SK-N-SH (cell line): ENCODE measurements at regions not wholly inside any gene's neighbourhood (a gene's known extent, or its start where the extent isn't known, plus 50 kb on each side); places are given as distances from the start of the nearest gene placed in this dataset.
A peak's percentile ranks its signal among the peaks of the same experiment; 100 is the strongest.
"Not testable (repeated sequence)": the region's sequence is repeated elsewhere in the genome, so short reads cannot be mapped to it uniquely, and the experiment has no call there.

Experiments used
- CTCF ChIA-PET: fragments of 300-600, 350-600 bp; formaldehyde crosslinking; extraction: SDS; loops from one replicate; lab custom pipeline; 2021; lab: Yijun Ruan, JAX
- POLR2A ChIA-PET: fragments of 350-600 bp; sonication (Branson Sonifier 250); formaldehyde crosslinking; extraction: SDS; loops from one replicate; lab custom pipeline; 2020; ENCODE audit warnings: antibody characterized with exemption, inconsistent platforms; lab: Yijun Ruan, JAX
- DNase-seq: peaks from one replicate; pipeline ENCODE4 v3.0.0; 2012
- H2AFZ ChIP-seq: fragments of 200-600 bp; sonication (generic); 2 replicates; pipeline ENCODE4 v1.8.1; 2016; ENCODE audit warnings: antibody characterized with exemption, mild to moderate bottlenecking, low read depth
- H3F3A ChIP-seq: fragments of 200-600 bp; sonication (generic); replicated peaks from 2 replicates; pipeline ENCODE3; 2016; ENCODE audit warnings: antibody characterized with exemption, mild to moderate bottlenecking; ENCODE audit not compliant: insufficient read depth
- H3K27ac ChIP-seq, 2 experiments: fragments of 200-500 bp in 1 of 2; fragments of 200-600 bp in 1 of 2; sonication (Bioruptor generic) in 1 of 2; sonication (generic), shearing (Covaris generic) in 1 of 2; 2 replicates each; pipeline versions ENCODE4 v1.5.1 to v1.6.1; 2014 to 2016; ENCODE audit warnings: low read depth in 2 of 2, inconsistent platforms in 1 of 2, low read length in 1 of 2, mild to moderate bottlenecking in 1 of 2, mixed read lengths in 1 of 2
- H3K27me3 ChIP-seq: fragments of 200-600 bp; sonication (generic), shearing (Covaris generic); 2 replicates; pipeline ENCODE4 v1.6.1; 2016; ENCODE audit warnings: mixed run types; ENCODE audit not compliant: insufficient read depth
- H3K36me3 ChIP-seq, 2 experiments: fragments of 200-500 bp in 1 of 2; fragments of 200-600 bp in 1 of 2; sonication (Bioruptor generic) in 1 of 2; sonication (generic) in 1 of 2; replicated peaks in 1 of 2; 2 replicates each; pipeline versions ENCODE3 to v1.5.1; 2014 to 2016; ENCODE audit warnings: low read length in 1 of 2, mild to moderate bottlenecking in 1 of 2; ENCODE audit not compliant: insufficient read depth in 2 of 2, control insufficient read depth in 1 of 2
- H3K4me1 ChIP-seq, 2 experiments: fragments of 200-500 bp in 1 of 2; fragments of 200-600 bp in 1 of 2; sonication (Bioruptor generic) in 1 of 2; sonication (generic), shearing (Covaris generic) in 1 of 2; 2 replicates each; pipeline versions ENCODE4 v1.5.1 to v1.6.1; 2014 to 2016; ENCODE audit warnings: low read depth in 1 of 2, low read length in 1 of 2, mixed run types in 1 of 2; ENCODE audit not compliant: insufficient read depth in 2 of 2, control insufficient read depth in 1 of 2
- H3K4me2 ChIP-seq: fragments of 200-600 bp; sonication (generic), shearing (Covaris generic); 2 replicates; pipeline ENCODE4 v1.6.1; 2017; ENCODE audit warnings: mixed run types
- H3K4me3 ChIP-seq, 2 experiments: fragments of 200-500 bp in 1 of 2; fragments of 200-600 bp in 1 of 2; sonication (Bioruptor generic) in 1 of 2; sonication (generic), shearing (Covaris generic) in 1 of 2; 2 replicates each; pipeline versions ENCODE4 v1.5.1 to v1.8.1; 2014 to 2016; ENCODE audit warnings: low read depth in 2 of 2, inconsistent platforms in 1 of 2, low read length in 1 of 2, mild to moderate bottlenecking in 1 of 2, mixed read lengths in 1 of 2, moderate library complexity in 1 of 2
- H3K79me2 ChIP-seq: fragments of 200-600 bp; sonication (generic); 2 replicates; pipeline ENCODE4 v1.8.1; 2017; ENCODE audit warnings: mild to moderate bottlenecking; ENCODE audit not compliant: insufficient read depth
- H3K9ac ChIP-seq: fragments of 200-600 bp; sonication (generic); 2 replicates; pipeline ENCODE4 v1.6.1; 2017; ENCODE audit warnings: mixed run types
- H3K9me2 ChIP-seq: fragments of 200-600 bp; sonication (generic); 2 replicates; pipeline ENCODE4 v1.6.1; 2017; ENCODE audit warnings: mixed run types
- H3K9me3 ChIP-seq: fragments of 200-600 bp; sonication (generic); 2 replicates; pipeline ENCODE4 v1.6.1; 2017; ENCODE audit warnings: mixed run types, mild to moderate bottlenecking, moderate library complexity
- H4K20me1 ChIP-seq: fragments of 200-600 bp; sonication (generic); 2 replicates; pipeline ENCODE4 v1.6.1; 2017; ENCODE audit warnings: mild to moderate bottlenecking, mixed run types; ENCODE audit not compliant: insufficient read depth
- GATA2 ChIP-seq: sonication (generic); formaldehyde crosslinking; IDR thresholded peaks from 2 replicates; pipeline ENCODE4 v1.5.0; 2020; ENCODE audit warnings: mild to moderate bottlenecking, missing genetic modification reagents
- MXI1 ChIP-seq: IDR thresholded peaks from 2 replicates; pipeline ENCODE4 v1.6.1; 2012; ENCODE audit warnings: mild to moderate bottlenecking, low read depth, low read length, improper control_type of control experiment
- RAD21 ChIP-seq: IDR thresholded peaks from 2 replicates; pipeline ENCODE4 v1.6.1; 2012; ENCODE audit warnings: mild to moderate bottlenecking, low read length
- RFX5 ChIP-seq: IDR thresholded peaks from 2 replicates; pipeline ENCODE4 v1.6.1; 2012; ENCODE audit warnings: mild to moderate bottlenecking, improper control_type of control experiment, low read length
- TCF12 ChIP-seq: IDR thresholded peaks from 2 replicates; pipeline ENCODE4 v1.4.0; 2012
- WGBS: methylation state at CpG from one replicate; pipeline ENCODE4 v1.1.6; 2017; ENCODE audit warnings: low lambda C conversion rate; 5-methylcytosine and 5-hydroxymethylcytosine counted together
- TF ChIP-seq, protein P1 (sequence below): fragments of 200-600 bp; sonication (generic); IDR thresholded peaks from 2 replicates; pipeline ENCODE4 v1.6.1; 2017; ENCODE audit warnings: antibody characterized with exemption, mild to moderate bottlenecking, moderate library complexity
- TF ChIP-seq, protein P2 (sequence below): IDR thresholded peaks from 2 replicates; pipeline ENCODE4 v1.4.0; 2012; ENCODE audit warnings: low read depth
- TF ChIP-seq, protein P3 (sequence below): IDR thresholded peaks from 2 replicates; pipeline ENCODE4 v1.6.1; 2012; ENCODE audit warnings: mild to moderate bottlenecking, low read depth, low read length, moderate library complexity
- TF ChIP-seq, protein P4 (sequence below): IDR thresholded peaks from 2 replicates; pipeline ENCODE4 v1.4.0; 2012; ENCODE audit warnings: low read depth, borderline replicate concordance

DNA sequence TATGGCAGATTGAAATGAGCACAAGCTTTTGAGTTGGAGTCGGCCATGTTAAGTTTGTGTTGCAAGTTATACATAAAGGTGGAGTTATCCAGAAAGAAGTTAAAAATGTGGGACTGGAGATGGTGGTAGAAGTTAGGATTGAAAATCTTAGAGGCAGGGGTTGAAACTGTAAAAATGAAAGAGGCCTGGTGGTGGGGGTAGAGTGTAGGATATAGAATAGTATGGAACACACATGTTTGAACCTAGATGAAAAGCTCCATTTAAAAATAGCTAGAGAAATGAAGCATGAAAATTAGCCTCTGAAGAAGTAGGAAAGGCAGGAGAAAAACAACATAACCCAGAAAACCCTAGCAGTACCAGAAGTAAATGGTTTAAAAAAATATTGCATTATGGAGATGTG, 131.8 kb upstream of the ENPEP start:
- Histone ChIP-seq H3K4me3 (no peak overlapping the region), H3K79me2 (no peaks in the 10 kb centered on the region), H3K4me2 (no peak overlapping the region), H3K9me3 (no peaks in the 10 kb centered on the region), H3K4me1 (no peaks in the 10 kb centered on the region; a peak in 1 of 4 replicates), H3K9me2 (no peaks in the 10 kb centered on the region), H3F3A (no peaks in the 10 kb centered on the region), H3K27me3 (0 out of 2 replicates have a peak, but pooled peaks cover under 1% of the 10 kb centered on the region), H3K9ac (no peak overlapping the region), H4K20me1 (no peaks in the 10 kb centered on the region), H3K36me3 (no peaks in the 10 kb centered on the region), H2AFZ (no peak overlapping the region), H3K27ac (no peak overlapping the region)
- POLR2A ChIA-PET = no interaction called here
- DNase-seq = peak; percentile 4
- TF ChIP-seq, protein P1, sequence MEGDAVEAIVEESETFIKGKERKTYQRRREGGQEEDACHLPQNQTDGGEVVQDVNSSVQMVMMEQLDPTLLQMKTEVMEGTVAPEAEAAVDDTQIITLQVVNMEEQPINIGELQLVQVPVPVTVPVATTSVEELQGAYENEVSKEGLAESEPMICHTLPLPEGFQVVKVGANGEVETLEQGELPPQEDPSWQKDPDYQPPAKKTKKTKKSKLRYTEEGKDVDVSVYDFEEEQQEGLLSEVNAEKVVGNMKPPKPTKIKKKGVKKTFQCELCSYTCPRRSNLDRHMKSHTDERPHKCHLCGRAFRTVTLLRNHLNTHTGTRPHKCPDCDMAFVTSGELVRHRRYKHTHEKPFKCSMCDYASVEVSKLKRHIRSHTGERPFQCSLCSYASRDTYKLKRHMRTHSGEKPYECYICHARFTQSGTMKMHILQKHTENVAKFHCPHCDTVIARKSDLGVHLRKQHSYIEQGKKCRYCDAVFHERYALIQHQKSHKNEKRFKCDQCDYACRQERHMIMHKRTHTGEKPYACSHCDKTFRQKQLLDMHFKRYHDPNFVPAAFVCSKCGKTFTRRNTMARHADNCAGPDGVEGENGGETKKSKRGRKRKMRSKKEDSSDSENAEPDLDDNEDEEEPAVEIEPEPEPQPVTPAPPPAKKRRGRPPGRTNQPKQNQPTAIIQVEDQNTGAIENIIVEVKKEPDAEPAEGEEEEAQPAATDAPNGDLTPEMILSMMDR = peak; percentile 41
- TF ChIP-seq TCF12 = no peak
- peak; percentile 55 for TF ChIP-seq RAD21
- TF ChIP-seq, protein P2, sequence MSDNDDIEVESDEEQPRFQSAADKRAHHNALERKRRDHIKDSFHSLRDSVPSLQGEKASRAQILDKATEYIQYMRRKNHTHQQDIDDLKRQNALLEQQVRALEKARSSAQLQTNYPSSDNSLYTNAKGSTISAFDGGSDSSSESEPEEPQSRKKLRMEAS = no peak
- no peak for TF ChIP-seq GATA2
- no peak for TF ChIP-seq RFX5
- WGBS = 36% methylated on average over 1 of the region's 1 CpG
- CTCF ChIA-PET = interaction anchor here (0.7 to 2.6 kb wide), 10 partner anchors 9 to 338 kb away, joined by 3 to 11 read pairs (median 4); no protein-coding TSS in a partner anchor

DNA sequence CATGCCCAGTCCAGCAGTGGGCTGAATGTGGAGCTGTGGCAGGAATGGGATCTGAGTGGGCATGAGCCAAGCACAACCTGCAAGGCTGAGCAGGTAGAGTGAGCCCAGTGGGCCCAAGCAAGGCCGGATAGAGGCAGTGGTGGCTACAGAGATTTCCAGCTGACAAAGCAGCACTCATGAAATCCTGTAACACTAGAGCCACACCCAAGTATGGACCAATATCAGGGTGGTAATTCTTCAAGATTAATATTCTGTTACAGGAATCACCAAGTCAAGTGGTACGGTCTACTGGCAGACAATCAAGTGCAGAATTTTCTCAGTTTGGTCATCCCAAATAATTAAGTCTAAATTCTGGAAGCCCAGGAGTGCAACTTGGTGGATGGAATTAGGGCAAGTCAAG, 132.4 kb upstream of the ENPEP start:
- no peak overlapping the region for H3K9ac ChIP-seq
- H3K4me1 ChIP-seq = no peaks in the 10 kb centered on the region; a peak in 1 of 4 replicates
- no peak overlapping the region for H3K4me3 ChIP-seq
- no peaks in the 10 kb centered on the region for H3K36me3 ChIP-seq
- H3K9me3 ChIP-seq = no peaks in the 10 kb centered on the region
- no peaks in the 10 kb centered on the region for H4K20me1 ChIP-seq
- H3K4me2 ChIP-seq = no peak overlapping the region
- H3F3A ChIP-seq = no peaks in the 10 kb centered on the region
- ChIA-PET CTCF (interaction anchor here (0.8 to 2.6 kb wide), 10 partner anchors 9 to 338 kb away, joined by 3 to 11 read pairs (median 4); no protein-coding TSS in a partner anchor), POLR2A (interaction anchor here (0.5 kb wide), 1 partner anchor 22 kb away, joined by 3 read pairs; no protein-coding TSS in a partner anchor)
- no peak overlapping the region for H3K27ac ChIP-seq
- no peak for DNase-seq
- H3K79me2 ChIP-seq = no peaks in the 10 kb centered on the region
- WGBS = 22% methylated on average over 2 of the region's 2 CpGs
- peaks cover 5% of the 10 kb centered on the region; the same call in 1 of the 2 replicates for H3K27me3 ChIP-seq
- TF ChIP-seq, protein P3, sequence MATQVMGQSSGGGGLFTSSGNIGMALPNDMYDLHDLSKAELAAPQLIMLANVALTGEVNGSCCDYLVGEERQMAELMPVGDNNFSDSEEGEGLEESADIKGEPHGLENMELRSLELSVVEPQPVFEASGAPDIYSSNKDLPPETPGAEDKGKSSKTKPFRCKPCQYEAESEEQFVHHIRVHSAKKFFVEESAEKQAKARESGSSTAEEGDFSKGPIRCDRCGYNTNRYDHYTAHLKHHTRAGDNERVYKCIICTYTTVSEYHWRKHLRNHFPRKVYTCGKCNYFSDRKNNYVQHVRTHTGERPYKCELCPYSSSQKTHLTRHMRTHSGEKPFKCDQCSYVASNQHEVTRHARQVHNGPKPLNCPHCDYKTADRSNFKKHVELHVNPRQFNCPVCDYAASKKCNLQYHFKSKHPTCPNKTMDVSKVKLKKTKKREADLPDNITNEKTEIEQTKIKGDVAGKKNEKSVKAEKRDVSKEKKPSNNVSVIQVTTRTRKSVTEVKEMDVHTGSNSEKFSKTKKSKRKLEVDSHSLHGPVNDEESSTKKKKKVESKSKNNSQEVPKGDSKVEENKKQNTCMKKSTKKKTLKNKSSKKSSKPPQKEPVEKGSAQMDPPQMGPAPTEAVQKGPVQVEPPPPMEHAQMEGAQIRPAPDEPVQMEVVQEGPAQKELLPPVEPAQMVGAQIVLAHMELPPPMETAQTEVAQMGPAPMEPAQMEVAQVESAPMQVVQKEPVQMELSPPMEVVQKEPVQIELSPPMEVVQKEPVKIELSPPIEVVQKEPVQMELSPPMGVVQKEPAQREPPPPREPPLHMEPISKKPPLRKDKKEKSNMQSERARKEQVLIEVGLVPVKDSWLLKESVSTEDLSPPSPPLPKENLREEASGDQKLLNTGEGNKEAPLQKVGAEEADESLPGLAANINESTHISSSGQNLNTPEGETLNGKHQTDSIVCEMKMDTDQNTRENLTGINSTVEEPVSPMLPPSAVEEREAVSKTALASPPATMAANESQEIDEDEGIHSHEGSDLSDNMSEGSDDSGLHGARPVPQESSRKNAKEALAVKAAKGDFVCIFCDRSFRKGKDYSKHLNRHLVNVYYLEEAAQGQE = no peak
- TF ChIP-seq, protein P4, sequence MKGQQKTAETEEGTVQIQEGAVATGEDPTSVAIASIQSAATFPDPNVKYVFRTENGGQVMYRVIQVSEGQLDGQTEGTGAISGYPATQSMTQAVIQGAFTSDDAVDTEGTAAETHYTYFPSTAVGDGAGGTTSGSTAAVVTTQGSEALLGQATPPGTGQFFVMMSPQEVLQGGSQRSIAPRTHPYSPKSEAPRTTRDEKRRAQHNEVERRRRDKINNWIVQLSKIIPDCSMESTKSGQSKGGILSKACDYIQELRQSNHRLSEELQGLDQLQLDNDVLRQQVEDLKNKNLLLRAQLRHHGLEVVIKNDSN = no peak
- TF ChIP-seq MXI1 = no peak
- no peak overlapping the region for H2AFZ ChIP-seq
- no peaks in the 10 kb centered on the region for H3K9me2 ChIP-seq

DNA sequence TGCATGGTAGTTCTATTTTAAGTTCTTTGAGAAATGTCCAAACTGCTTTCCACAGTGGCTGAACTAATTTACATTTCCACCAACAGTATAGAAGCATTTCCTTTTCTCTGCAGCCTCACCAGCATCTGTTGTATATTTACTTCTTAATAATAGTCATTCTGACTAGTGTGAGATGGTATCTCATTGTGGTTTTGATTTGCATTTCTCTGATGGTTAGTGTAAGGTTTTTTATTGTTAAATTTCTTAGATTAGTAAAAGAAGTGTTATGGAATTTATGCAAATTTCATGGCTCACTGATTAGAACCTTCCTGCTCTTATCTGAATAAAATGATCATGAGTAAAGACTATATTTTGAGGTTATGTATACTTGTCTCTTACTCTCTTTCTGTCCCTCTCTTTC, 134.8 kb upstream of the ENPEP start:
- CTCF ChIA-PET, H3K79me2 ChIP-seq, H3K4me3 ChIP-seq, H3K4me2 ChIP-seq, H3K4me1 ChIP-seq, H3K9me3 ChIP-seq, H3K9ac ChIP-seq, POLR2A ChIA-PET, H4K20me1 ChIP-seq, H3F3A ChIP-seq, DNase-seq, H2AFZ ChIP-seq, H3K36me3 ChIP-seq, H3K9me2 ChIP-seq, H3K27ac ChIP-seq, H3K27me3 ChIP-seq: not testable (repeated sequence)
